ENCODE measurements at regions not wholly inside any gene's neighbourhood (a gene's known extent, or its start where the extent isn't known, plus 50 kb on each side); places are given as distances from the start of the nearest gene placed in this dataset.

DNA sequence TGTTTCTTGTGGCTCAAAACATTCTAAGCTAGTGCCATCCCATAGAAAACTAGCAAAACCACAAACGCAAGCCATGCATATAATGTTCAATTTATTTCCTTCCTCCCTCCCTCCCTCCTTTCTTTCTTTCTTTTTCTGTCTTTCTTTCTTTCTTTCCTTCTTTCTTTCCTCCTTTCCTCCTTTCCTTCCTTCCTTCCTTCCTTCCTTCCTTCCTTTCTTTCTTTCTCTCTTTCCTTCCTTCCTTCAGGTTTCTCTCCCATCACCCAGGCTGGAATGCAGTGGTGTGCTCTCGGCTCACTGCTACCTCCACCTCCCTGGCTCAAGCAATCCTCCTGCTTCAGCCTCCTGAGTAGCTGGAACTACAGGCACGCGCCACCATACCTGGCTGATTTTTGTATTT lies 492.8 kb upstream of the PROK2 start:
- TF ChIP-seq, protein P1, sequence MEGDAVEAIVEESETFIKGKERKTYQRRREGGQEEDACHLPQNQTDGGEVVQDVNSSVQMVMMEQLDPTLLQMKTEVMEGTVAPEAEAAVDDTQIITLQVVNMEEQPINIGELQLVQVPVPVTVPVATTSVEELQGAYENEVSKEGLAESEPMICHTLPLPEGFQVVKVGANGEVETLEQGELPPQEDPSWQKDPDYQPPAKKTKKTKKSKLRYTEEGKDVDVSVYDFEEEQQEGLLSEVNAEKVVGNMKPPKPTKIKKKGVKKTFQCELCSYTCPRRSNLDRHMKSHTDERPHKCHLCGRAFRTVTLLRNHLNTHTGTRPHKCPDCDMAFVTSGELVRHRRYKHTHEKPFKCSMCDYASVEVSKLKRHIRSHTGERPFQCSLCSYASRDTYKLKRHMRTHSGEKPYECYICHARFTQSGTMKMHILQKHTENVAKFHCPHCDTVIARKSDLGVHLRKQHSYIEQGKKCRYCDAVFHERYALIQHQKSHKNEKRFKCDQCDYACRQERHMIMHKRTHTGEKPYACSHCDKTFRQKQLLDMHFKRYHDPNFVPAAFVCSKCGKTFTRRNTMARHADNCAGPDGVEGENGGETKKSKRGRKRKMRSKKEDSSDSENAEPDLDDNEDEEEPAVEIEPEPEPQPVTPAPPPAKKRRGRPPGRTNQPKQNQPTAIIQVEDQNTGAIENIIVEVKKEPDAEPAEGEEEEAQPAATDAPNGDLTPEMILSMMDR (IDR thresholded peaks at IDR 0.05): no peak
- no peak for TF ChIP-seq POLR2A (IDR thresholded peaks at IDR 0.05)

Data from testis (tissue), 2 donors.